Glomerular visceral epithelial cell (primary cell): ENCODE measurements at regions not wholly inside any gene's neighbourhood (a gene's known extent, or its start where the extent isn't known, plus 50 kb on each side); places are given as distances from the start of the nearest gene placed in this dataset.
A peak's percentile ranks its signal among the peaks of the same experiment; 100 is the strongest.
"Not testable (repeated sequence)": the region's sequence is repeated elsewhere in the genome, so short reads cannot be mapped to it uniquely, and the experiment has no call there.

Experiments
- DNase-seq: peaks from one replicate; pipeline ENCODE4 v3.0.0-alpha.2; 2016; ENCODE audit errors: extremely low spot score

GRCh38 chr14:85125291-85125670, 404.7 kb upstream of the FLRT2 start:
- DNase-seq = no peak

DNA sequence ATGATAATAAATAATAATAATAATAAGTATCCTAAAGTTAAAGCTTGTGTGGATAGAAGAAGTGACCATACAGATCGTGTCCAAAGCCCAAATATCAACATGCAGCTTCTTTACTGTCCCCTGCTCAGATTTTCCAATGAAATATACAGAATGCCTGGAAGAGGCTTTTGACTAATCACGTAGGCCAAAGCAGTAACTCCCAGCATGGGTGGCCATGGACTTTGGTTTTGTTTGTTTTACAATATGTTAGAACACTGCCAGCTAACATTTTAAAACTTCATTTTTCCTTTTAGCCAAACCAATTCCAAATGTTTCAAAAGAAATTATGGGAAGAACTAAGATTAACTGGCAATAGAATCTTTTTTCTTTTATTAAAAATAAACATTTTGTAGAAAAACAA, 400.0 kb upstream of the FLRT2 start:
- no peak for DNase-seq

- no peak for DNase-seq
Observed at GRCh38 chr14:85131226-85131922, 398.6 kb upstream of the FLRT2 start.

DNA sequence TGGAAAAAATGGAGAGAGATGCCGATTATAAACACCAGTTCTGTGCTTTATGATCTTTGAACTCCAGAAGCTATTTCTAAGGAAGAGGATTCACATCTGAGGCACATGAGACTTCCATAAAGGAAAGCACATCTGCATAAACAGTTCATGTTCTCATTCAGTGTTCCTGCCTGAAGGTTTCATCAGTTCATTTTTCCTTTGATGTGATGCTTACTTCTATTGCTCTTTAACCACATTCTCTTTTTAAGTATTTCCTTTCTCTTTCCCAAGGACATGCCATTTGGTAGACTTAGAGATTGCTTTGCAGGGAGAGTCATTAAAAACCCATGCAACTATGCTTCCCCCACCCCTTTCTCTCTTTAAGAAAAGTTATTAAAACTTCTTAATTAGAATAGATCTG, 387.0 kb upstream of the FLRT2 start:
- no peak for DNase-seq

GRCh38 chr14:85146779-85147178, 383.2 kb upstream of the FLRT2 start:
- DNase-seq = no peak

- DNase-seq = no peak
Observed at GRCh38 chr14:85150166-85150565, 379.8 kb upstream of the FLRT2 start.

GRCh38 chr14:85154714-85155113, 375.2 kb upstream of the FLRT2 start:
- DNase-seq = no peak

- DNase-seq = no peak
Observed at GRCh38 chr14:85156319-85156718, 373.6 kb upstream of the FLRT2 start.

DNA sequence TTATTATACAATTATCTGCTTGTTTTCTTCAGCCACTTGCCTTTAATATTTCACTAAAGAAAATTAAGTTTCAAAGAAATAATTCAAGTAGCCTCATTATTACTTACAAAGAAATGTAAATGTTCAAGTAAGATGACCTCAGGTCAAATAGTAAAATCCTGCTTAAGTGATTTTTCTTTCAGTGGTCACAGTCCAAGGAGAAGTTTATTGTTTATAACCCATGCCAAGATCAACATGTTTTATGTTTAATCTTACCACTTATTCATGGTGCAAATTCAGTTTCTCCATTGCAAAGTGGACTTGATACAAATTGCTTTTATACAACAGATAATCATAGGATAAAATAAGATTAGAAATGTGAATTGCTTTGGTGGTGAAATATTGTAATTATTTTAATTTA, 370.2 kb upstream of the FLRT2 start:
- DNase-seq = no peak

DNA sequence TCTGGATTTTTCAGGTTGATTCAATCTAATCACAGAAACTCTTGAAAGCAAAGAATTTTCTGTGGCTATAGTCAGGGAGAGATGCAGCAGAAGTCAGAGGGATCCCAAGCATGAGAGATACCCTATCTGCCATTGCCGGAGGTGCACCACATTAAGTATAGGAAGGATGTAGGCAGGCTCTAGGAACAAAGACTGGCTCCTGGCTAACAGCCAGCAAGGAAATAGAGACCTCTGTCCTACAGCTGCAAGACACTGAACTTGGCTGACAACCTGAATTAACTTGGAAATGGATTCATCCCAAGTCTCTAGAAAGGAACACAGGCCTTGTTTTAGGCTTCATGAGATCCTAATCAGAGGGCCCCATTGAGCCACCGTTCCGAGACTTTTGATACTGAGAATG, 364.9 kb upstream of the FLRT2 start:
- peak; percentile 1 for DNase-seq

DNA sequence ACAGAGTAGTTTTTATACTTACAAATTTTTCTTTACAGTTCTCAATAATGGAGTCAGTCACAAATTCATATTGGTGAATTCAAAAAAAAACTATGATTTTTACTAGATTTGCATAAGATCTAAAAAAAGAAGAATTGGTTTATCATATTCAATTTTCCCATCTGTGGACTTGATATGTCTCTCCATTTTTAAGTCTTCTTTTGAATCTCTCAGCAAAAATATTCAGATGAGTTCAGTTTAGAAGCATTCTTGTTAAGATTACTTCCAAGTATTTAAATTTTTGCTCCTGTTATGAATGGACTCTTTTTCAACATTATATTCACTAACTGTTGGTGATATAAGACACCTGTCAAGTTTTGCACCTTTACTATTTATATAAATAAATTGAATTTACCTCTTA, 360.6 kb upstream of the FLRT2 start:
- DNase-seq = no peak

DNA sequence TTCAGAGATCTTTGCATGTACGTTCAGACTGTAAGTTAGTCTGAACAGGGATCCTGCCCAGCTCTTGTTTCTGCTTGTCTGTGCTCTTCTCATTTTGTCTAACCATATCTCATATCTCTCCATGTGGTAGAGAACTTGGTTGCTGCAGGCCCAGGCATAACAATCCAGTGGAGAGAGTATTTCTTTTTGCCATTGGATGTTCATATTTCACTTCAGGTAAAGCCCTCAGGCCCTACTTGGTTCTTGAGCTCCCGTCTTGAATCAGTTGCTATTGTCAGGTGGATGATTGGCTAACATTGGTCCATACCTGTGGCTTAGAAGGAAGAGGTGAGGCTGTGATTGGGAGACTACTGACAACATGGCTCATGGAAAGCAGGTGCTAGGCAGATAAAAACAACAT, 357.7 kb upstream of the FLRT2 start:
- no peak for DNase-seq

- DNase-seq = no peak
Observed at GRCh38 chr14:85172889-85173477, 357.0 kb upstream of the FLRT2 start.

- no peak for DNase-seq
Observed at GRCh38 chr14:85175556-85175955, 354.4 kb upstream of the FLRT2 start.

- no peak for DNase-seq
Observed at GRCh38 chr14:85178864-85179263, 351.1 kb upstream of the FLRT2 start.

- DNase-seq = no peak
Observed at GRCh38 chr14:85180876-85181275, 349.1 kb upstream of the FLRT2 start.

- DNase-seq = no peak
Observed at GRCh38 chr14:85182282-85182681, 347.7 kb upstream of the FLRT2 start.

DNA sequence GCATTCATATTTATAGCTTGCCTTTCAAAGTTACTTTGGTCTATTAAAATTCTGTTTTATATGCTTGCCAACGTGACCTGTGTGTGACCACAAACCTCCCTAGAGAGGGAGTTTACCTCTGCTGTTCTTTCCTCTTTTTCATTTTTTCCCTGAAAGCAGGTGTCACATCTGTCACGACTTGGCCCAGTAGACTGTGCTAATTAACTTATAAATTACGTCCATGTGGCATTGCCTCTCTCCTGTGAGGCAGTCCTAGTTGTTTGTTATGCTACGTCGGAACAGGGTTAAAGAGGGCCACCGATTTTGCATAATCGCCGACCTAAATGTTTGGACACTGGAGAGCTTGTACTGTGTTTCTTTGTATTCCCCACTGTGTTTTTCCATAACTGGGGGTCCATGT, 343.9 kb upstream of the FLRT2 start:
- no peak for DNase-seq

- no peak for DNase-seq
Observed at GRCh38 chr14:85187521-85187920, 342.4 kb upstream of the FLRT2 start.

- no peak for DNase-seq
Observed at GRCh38 chr14:85188836-85189235, 341.1 kb upstream of the FLRT2 start.

DNA sequence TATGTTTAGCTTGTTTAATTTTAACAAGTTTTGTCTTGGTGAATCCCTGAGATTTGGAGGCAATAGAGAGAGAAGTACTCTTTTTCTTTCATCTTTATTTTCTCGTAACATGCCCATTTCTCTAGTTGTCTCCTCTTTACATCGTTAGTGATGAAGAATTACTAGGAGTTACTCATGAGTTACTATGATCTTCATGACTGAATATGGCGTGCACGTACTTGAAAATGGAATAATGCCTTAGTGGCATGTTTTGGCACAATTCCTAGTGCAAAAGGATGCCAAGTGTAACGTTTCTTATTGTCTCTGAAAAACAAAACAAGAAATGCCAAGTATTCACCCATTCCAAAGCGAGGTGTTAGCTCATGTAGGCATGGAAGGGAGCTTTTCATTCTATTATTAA, 340.7 kb upstream of the FLRT2 start:
- DNase-seq = not testable (repeated sequence)

GRCh38 chr14:85190251-85190650, 339.7 kb upstream of the FLRT2 start:
- no peak for DNase-seq

DNA sequence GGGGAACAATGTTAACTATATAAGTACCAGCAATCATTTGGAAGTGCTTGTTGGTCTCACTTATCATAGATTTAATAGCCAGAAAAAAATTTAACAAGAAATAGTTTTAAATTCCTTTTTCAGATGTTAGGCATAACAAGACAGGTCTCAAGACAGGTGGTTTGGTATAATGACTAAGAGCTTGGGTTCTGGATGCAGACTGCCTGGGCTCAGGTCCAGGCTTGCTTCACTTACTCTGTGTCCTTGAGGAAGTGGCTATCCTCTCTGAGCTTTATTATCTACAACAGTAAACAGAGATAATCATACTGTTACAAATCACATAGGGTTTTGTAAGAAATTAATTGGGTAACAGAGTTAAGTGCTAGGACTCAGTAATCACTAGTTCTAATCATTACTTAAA, 338.0 kb upstream of the FLRT2 start:
- no peak for DNase-seq

DNA sequence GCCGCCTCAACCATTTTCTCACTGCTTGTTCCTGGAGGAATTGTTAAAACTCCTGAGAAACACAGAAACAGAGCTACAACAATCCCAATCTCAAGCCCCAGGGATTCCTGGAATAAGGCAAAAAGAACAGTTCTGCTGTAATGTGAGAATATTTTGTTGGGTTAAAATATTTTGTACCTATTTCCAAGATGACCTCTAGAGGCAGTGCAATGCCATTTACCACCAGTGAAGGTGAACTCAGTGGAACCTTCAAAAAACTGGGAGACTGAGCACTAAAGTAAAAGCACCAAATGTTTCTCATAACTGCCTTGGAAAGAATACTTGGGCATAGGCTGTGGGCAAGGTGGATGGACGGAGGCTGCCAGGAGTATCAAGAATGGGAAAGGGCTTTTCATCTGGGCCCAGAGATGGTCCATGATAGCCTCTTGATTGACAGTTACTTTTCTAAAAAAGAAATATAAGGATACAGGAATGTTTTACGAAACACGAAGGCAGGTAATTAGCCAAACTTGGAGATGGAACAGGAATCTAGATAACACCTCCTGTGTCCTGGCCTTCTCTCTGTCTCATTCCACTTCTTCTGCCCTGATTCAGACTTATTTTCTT, 334.0 kb upstream of the FLRT2 start:
- DNase-seq = peak; percentile 1
